Mesenteric fat pad (tissue), 1 donor: ENCODE measurements at regions not wholly inside any gene's neighbourhood (a gene's known extent, or its start where the extent isn't known, plus 50 kb on each side); places are given as distances from the start of the nearest gene placed in this dataset.
"Not testable (repeated sequence)": the region's sequence is repeated elsewhere in the genome, so short reads cannot be mapped to it uniquely, and the experiment has no call there.

Experiments
- DNase-seq: peaks from one replicate; pipeline ENCODE4 v3.0.0-alpha.2; 2020; ENCODE audit warnings: low spot score
- donor health status: DM: yes; HTN: yes; CAD: no.

DNA sequence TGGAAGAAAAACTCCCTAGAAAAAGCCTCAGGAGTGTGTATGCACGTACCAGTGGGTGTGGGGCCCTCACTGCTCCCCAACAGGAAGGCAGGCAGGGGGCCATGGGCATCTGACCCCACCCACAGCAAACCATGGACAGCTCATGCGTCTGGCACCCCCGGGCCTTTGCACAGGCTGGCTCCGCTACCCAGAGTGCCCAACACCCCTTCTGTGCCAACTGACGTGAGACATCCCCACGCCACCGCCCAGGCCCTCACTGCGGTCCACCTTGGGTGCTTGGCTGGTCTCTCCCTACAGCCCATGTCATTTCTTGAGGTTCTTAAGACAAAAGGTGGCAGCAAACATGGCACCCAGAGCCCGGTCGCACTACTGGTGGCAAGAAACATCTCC, 91.4 kb downstream of the NCOR2 start:
- no peak for DNase-seq

GRCh38 chr12:124475295-124476010, 92.0 kb downstream of the NCOR2 start:
- DNase-seq: no peak

DNA sequence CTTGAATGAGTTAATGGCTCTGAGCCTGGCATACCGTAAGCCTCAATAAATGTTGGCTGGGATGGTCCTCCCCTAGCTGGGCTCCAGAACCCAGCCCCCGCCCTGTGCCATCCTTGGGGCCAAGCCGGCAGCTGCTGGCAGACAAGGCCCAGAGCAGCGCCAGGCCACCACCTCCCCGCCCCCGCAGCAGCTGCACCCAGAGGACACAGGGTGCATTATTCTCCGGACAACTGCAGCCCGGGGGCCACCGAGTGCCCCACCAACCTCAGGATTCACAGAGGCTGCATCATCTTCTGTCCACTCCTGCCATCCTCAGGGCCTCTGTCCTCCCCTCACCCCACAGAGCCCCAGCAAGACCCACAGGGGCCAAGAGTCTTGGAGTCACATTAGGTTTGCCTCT, 92.7 kb downstream of the NCOR2 start:
- DNase-seq: no peak

- no peak for DNase-seq
Measured at GRCh38 chr12:124472690-124473279, 94.6 kb downstream of the NCOR2 start.

- DNase-seq: no peak
Measured at GRCh38 chr12:124471828-124472227, 95.6 kb downstream of the NCOR2 start.

- no peak for DNase-seq
Measured at GRCh38 chr12:124470806-124471205, 96.6 kb downstream of the NCOR2 start.

- DNase-seq: no peak
Measured at GRCh38 chr12:124470139-124470538, 97.3 kb downstream of the NCOR2 start.

GRCh38 chr12:124469193-124469888, 98.1 kb downstream of the NCOR2 start:
- DNase-seq: no peak

DNA sequence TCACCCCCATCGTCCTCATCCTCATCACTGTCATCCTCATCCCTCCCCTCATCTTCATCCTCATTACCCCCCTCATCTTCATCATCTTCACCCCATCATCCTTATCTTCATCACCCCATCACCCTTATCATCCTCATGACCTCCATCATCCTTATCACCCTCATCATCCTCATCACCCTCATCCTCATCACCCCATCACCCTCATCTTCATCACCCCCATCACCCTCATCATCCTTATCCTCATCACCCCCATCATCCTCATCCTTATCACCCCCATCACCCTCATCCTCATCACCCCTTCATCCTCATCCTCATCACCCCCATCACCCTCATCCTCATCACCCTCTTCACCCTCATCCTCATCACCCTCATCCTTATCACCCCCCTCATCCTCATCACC, 99.9 kb downstream of the NCOR2 start:
- not testable (repeated sequence) for DNase-seq

- no peak for DNase-seq
Measured at GRCh38 chr12:124466216-124467128, 100.9 kb downstream of the NCOR2 start.

DNA sequence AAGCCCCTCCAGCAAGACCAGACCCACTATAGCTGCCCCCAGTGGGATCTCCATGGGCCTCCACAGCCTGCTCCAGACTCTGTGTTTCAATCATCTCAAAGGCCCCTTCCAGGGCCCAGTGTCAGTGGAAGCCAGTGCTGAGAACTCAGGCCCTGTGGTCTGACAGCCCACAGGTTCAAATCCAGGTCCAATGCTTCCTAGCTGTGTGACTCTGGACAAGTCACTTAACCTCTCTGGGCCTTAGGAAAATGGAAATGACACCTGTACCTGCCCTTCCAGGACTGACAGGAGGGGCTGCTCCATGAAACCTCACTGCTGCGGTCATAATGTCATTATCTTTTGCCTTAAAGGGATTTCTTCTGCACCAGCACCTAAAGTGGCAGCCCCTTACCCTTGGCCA, 101.9 kb downstream of the NCOR2 start:
- no peak for DNase-seq

DNA sequence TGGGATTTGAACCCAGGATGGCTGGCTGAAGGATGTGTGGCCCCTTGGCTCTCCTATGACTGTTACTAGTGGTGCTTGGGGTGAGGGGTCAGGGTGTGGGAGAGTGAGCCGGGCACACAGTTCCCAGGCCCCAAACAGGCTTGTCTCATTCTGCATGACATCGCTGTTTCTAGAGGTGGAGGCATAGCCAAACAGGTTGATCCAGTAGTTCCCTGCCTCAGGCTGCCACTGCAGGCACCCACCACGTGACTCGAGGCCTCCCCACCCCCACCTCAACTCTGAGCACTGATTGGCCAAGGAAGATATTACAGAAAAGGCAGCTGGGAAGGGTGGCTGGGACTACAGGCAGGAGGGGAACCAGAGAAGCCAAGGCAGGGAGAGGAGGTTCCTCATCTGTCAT, 102.6 kb downstream of the NCOR2 start:
- no peak for DNase-seq

DNA sequence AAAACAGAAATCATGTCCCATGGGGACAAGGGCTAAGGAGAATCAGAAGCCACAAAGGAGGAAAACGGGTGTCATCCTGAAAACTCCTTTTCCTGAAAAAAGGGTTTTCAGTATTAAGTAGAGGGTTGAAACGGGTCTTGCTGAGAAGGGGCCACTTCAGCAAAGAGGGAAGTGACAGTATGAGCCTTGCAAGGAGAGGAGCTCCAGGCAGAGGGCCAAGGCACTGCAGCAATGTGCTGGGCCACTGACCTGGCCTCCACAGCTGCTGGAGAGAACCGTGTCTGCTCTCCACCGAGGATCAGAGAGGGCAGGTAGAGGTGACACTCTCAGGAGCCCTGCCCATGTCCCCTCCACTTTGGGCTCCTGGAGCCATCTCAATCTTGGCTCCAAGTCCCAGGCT, 103.3 kb downstream of the NCOR2 start:
- no peak for DNase-seq

- no peak for DNase-seq
Measured at GRCh38 chr12:124463341-124463921, 104.0 kb downstream of the NCOR2 start.

DNA sequence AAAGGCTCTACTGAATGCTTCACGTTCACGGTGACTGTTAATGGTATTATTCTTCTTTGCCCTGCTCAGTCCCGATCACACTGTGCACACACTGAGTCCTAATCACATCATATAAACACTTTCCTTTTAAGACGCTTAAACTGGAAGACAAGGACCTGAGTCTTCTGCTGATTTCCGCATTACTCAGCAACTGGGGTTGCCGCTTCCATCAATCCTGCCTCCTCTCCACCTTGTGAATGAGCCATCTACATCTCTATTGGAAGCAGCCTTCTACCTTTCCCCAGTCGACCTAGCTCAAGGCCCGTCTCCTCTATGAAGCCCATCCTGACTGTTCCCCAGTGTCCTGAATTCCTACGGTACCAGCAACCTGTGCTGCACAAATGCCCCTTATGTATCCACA, 104.7 kb downstream of the NCOR2 start:
- DNase-seq: no peak

- no peak for DNase-seq
Measured at GRCh38 chr12:124461851-124462623, 105.4 kb downstream of the NCOR2 start.

DNA sequence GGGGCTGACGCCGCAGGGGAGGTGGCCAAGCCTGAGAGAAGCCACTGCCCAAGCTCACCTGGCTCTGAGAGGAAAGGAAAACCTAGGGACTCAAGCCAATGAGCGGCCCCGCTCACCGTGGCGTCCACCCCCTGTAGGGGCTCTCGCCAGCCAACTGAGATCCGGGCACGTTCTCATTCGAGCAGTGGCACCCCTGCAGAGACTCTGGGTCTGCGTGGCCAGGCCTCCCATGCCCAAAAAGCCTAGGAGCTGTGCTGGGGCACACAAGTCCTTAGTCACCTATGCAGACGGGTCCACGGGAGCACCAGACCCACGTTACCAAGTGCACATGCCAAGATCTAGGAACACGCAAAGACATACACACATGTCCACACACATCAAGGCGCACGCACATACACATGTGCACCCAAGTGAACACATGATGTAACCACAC, 106.2 kb downstream of the NCOR2 start:
- no peak for DNase-seq

DNA sequence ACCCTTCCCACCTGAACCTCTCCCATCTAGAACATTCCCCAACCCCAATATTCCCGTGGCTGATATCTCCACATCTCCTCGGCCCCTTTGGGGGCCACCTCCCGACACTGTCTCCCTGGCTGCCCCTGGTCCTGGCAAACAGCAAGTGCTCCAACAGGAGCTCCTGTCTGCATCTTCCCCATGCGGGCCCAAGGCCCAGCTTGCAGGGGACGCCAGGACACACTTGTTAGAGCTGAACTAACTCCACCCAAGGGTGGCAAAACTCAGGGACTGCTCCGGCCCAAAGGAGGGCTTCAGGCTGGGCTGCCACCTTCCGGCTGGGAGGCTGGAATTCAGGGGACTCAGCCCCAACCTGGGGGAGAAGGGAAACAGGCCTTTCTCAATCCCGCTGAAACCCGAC, 106.6 kb downstream of the NCOR2 start:
- DNase-seq: no peak

- no peak for DNase-seq
Measured at GRCh38 chr12:124459852-124460645, 107.4 kb downstream of the NCOR2 start.
